Neural progenitor cell (in vitro differentiated cells): ENCODE measurements at regions not wholly inside any gene's neighbourhood (a gene's known extent, or its start where the extent isn't known, plus 50 kb on each side); places are given as distances from the start of the nearest gene placed in this dataset.

Experiments
- CTCF ChIP-seq: fragments of 200-600 bp; sonication (generic); IDR thresholded peaks from 2 replicates; pipeline ENCODE4 v1.5.1; 2017; ENCODE audit warnings: antibody characterized with exemption, mild to moderate bottlenecking
- EZH2phosphoT487 ChIP-seq: fragments of 200-600 bp; sonication (generic); IDR thresholded peaks from 2 replicates; pipeline ENCODE4 v1.6.1; 2017; ENCODE audit warnings: antibody characterized with exemption

GRCh38 chr2:204451766-204452165 lies 93.5 kb upstream of the PARD3B start:
- TF ChIP-seq CTCF (no peak), EZH2phosphoT487 (no peak)
